PC-9 (cell line): ENCODE measurements at regions not wholly inside any gene's neighbourhood (a gene's known extent, or its start where the extent isn't known, plus 50 kb on each side); places are given as distances from the start of the nearest gene placed in this dataset.

Experiments used
- BruUV-seq: library from RNA; stranded (reverse); fragments of 400-500 nt; replicated peaks from 2 replicates; lab custom pipeline; 2021; lab: Mats Ljungman, UMichigan
- CTCF ChIA-PET: fragments of 300-600 bp; sonication (Branson Sonifier 250); formaldehyde crosslinking; loops from one replicate; lab custom pipeline; 2022; ENCODE audit warnings: antibody characterized with exemption; lab: Charles Lee
- POLR2A ChIA-PET: fragments of 300-600 bp; sonication (Branson Sonifier 250); formaldehyde crosslinking; loops from one replicate; lab custom pipeline; 2022; ENCODE audit warnings: antibody characterized with exemption; ENCODE audit not compliant: unreplicated experiment; lab: Charles Lee
- DNase-seq, 2 experiments: peaks; one replicate each; pipeline versions ENCODE4 v3.0.0 to v3.0.0-alpha.2; 2015 to 2022; ENCODE audit warnings: mixed read lengths in 1 of 2
- H2AFZ ChIP-seq: fragments of 200-600 bp; sonication (generic); 2 replicates; pipeline ENCODE4 v1.8.1; 2017; ENCODE audit warnings: antibody characterized with exemption
- H3F3A ChIP-seq: fragments of 200-600 bp; sonication (generic); 2 replicates; pipeline ENCODE4 v1.8.1; 2017; ENCODE audit warnings: antibody characterized with exemption, mild to moderate bottlenecking, low read depth; ENCODE audit not compliant: insufficient read depth
- H3K27ac ChIP-seq: fragments of 200-600 bp; sonication (generic); 2 replicates; pipeline ENCODE4 v1.6.1; 2016; ENCODE audit warnings: mixed run types
- H3K27me3 ChIP-seq: fragments of 200-600 bp; sonication (generic); 2 replicates; pipeline ENCODE4 v1.6.1; 2016; ENCODE audit warnings: low read depth, mixed run types; ENCODE audit not compliant: insufficient read depth
- H3K36me3 ChIP-seq: fragments of 200-600 bp; sonication (generic); 2 replicates; pipeline ENCODE4 v1.6.1; 2016; ENCODE audit warnings: low read depth, mixed run types
- H3K4me1 ChIP-seq: fragments of 200-600 bp; sonication (generic); replicated peaks from 2 replicates; pipeline ENCODE4 v1.6.1; 2016; ENCODE audit warnings: mixed run types; ENCODE audit not compliant: insufficient read depth
- H3K4me2 ChIP-seq: fragments of 200-600 bp; sonication (generic); 2 replicates; pipeline ENCODE4 v1.6.1; 2017; ENCODE audit warnings: mixed run types
- H3K4me3 ChIP-seq: fragments of 200-600 bp; sonication (generic); 2 replicates; pipeline ENCODE4 v1.6.1; 2016; ENCODE audit warnings: mixed run types
- H3K79me2 ChIP-seq: fragments of 200-600 bp; sonication (generic); 2 replicates; pipeline ENCODE4 v1.6.1; 2017; ENCODE audit warnings: low read depth, mixed run types
- H3K9me2 ChIP-seq: fragments of 200-600 bp; sonication (generic); 2 replicates; pipeline ENCODE4 v1.8.1; 2017; ENCODE audit warnings: mild to moderate bottlenecking; ENCODE audit not compliant: insufficient read depth
- H3K9me3 ChIP-seq: fragments of 200-600 bp; sonication (generic); 2 replicates; pipeline ENCODE4 v1.8.1; 2016; ENCODE audit warnings: low read depth; ENCODE audit not compliant: insufficient read depth
- H4K20me1 ChIP-seq: fragments of 200-600 bp; sonication (generic); 2 replicates; pipeline ENCODE4 v1.8.1; 2017; ENCODE audit not compliant: insufficient read depth
- CTCF ChIP-seq: fragments of 200-600 bp; sonication (generic); conservative IDR thresholded peaks from 2 replicates; pipeline ENCODE4 v1.6.1; 2017; ENCODE audit warnings: mixed run types, antibody characterized with exemption, mild to moderate bottlenecking, moderate library complexity
- EZH2 ChIP-seq: fragments of 200-600 bp; sonication (generic); IDR thresholded peaks from 2 replicates; pipeline ENCODE4 v1.8.0; 2017; ENCODE audit warnings: antibody characterized with exemption, low read depth
- intact Hi-C: fragments of 100-400 bp; cut with micrococcal nuclease; formaldehyde crosslinking; loops from one replicate; pipeline ENCODE4 v1.10.0; 2022; ENCODE audit not compliant: unreplicated experiment

- Histone ChIP-seq H3K27me3 (no peaks in the 10 kb centered on the region), H3K9me2 (no peaks in the 10 kb centered on the region), H4K20me1 (no peaks in the 10 kb centered on the region), H3K4me3 (no peak overlapping the region), H3K9me3 (0 out of 2 replicates have a peak, but pooled peaks cover 2% of the 10 kb centered on the region), H2AFZ (no peak overlapping the region), H3K79me2 (no peaks in the 10 kb centered on the region), H3K4me1 (no peaks in the 10 kb centered on the region), H3F3A (no peaks in the 10 kb centered on the region), H3K27ac (no peak overlapping the region), H3K36me3 (no peaks in the 10 kb centered on the region), H3K4me2 (no peak overlapping the region)
- CTCF ChIA-PET: no interaction called here
- TF ChIP-seq CTCF (no peak), EZH2 (no peak)
- intact Hi-C loops: loop anchor here (1.0 kb wide), 1 partner anchor 39 kb away; no protein-coding TSS in a partner anchor
- no TSS peak for BruUV-seq
- no peak for DNase-seq
- POLR2A ChIA-PET: no interaction called here
Measured at GRCh38 chr7:106514881-106515280, 146.1 kb downstream of the CCDC71L start.

- no peaks in the 10 kb centered on the region for H3F3A ChIP-seq
- H3K27me3 ChIP-seq: no peaks in the 10 kb centered on the region
- H3K4me3 ChIP-seq: no peak overlapping the region
- 0 out of 2 replicates have a peak, but pooled peaks cover 2% of the 10 kb centered on the region for H3K9me3 ChIP-seq
- H3K27ac ChIP-seq: no peak overlapping the region
- H3K9me2 ChIP-seq: no peaks in the 10 kb centered on the region
- H2AFZ ChIP-seq: no peak overlapping the region
- no peak for TF ChIP-seq EZH2
- no peak for TF ChIP-seq CTCF
- no peaks in the 10 kb centered on the region for H3K4me1 ChIP-seq
- ChIA-PET CTCF (interaction anchor here (0.6 kb wide), 1 partner anchor 432 kb away, joined by 3 read pairs; no protein-coding TSS in a partner anchor), POLR2A (interaction anchor here (0.5 kb wide), 1 partner anchor 450 kb away, joined by 3 read pairs; no protein-coding TSS in a partner anchor)
- no peaks in the 10 kb centered on the region for H3K36me3 ChIP-seq
- no peak for DNase-seq
- no peaks in the 10 kb centered on the region for H3K79me2 ChIP-seq
- H4K20me1 ChIP-seq: no peaks in the 10 kb centered on the region
- BruUV-seq: no TSS peak
- no peak overlapping the region for H3K4me2 ChIP-seq
- intact Hi-C loops: no loop called here
Measured at GRCh38 chr7:106512217-106512616, 148.7 kb downstream of the CCDC71L start.

- Histone ChIP-seq H3K9me2 (no peaks in the 10 kb centered on the region), H3K9me3 (no peaks in the 10 kb centered on the region; the same call in 1 of the 2 replicates), H3K79me2 (no peaks in the 10 kb centered on the region), H3K36me3 (no peaks in the 10 kb centered on the region), H3K27me3 (no peaks in the 10 kb centered on the region), H3K4me3 (no peak overlapping the region), H3F3A (no peaks in the 10 kb centered on the region), H3K27ac (no peak overlapping the region), H3K4me1 (no peaks in the 10 kb centered on the region), H4K20me1 (no peaks in the 10 kb centered on the region), H2AFZ (no peak overlapping the region), H3K4me2 (no peak overlapping the region)
- BruUV-seq: no TSS peak
- CTCF ChIA-PET: no interaction called here
- intact Hi-C loops: no loop called here
- TF ChIP-seq CTCF: no peak
- TF ChIP-seq EZH2: no peak
- POLR2A ChIA-PET: interaction anchor here (0.6 kb wide), 1 partner anchor 897 kb away, joined by 3 read pairs; no protein-coding TSS in a partner anchor
- no peak for DNase-seq
Measured at GRCh38 chr7:106504645-106505044, 156.3 kb downstream of the CCDC71L start.
